Esophagus (tissue), 2 donors: ENCODE measurements at regions not wholly inside any gene's neighbourhood (a gene's known extent, or its start where the extent isn't known, plus 50 kb on each side); places are given as distances from the start of the nearest gene placed in this dataset.

Source experiments
- H3K27ac ChIP-seq, 2 donors: one replicate each; pipeline ENCODE4 v1.5.1; 2013; ENCODE audit warnings: low read depth in 2 of 2, mild to moderate bottlenecking in 2 of 2, inconsistent platforms in 1 of 2, low read length in 1 of 2, moderate library complexity in 1 of 2
- H3K27me3 ChIP-seq, 2 donors: one replicate each; pipeline ENCODE4 v1.6.1; 2013; ENCODE audit warnings: low read length in 2 of 2, control low read depth in 1 of 2, mild to moderate bottlenecking in 1 of 2; ENCODE audit not compliant: insufficient read depth in 2 of 2, control insufficient read depth in 1 of 2
- H3K36me3 ChIP-seq, 2 donors: one replicate each; pipeline ENCODE4 v1.6.1; 2013; ENCODE audit warnings: low read length in 1 of 2; ENCODE audit not compliant: control insufficient read depth in 2 of 2, insufficient read depth in 2 of 2
- H3K4me1 ChIP-seq, 2 donors: one replicate each; pipeline ENCODE4 v1.6.1; 2013; ENCODE audit warnings: low read length in 1 of 2; ENCODE audit not compliant: control insufficient read depth in 2 of 2, insufficient read depth in 2 of 2
- H3K4me3 ChIP-seq, 2 donors: one replicate each; pipeline ENCODE4 v1.5.1; 2013; ENCODE audit warnings: low read length in 2 of 2, mild to moderate bottlenecking in 2 of 2, low read depth in 1 of 2, moderate library complexity in 1 of 2
- H3K9me3 ChIP-seq, 2 donors: one replicate each; pipeline ENCODE4 v1.6.1; 2013; ENCODE audit warnings: mild to moderate bottlenecking in 2 of 2, low read depth in 1 of 2, low read length in 1 of 2, moderate library complexity in 1 of 2; ENCODE audit not compliant: control insufficient read depth in 2 of 2, insufficient read depth in 1 of 2
- WGBS, 2 donors: extraction: QIAGEN DNeasy Blood & Tissue Kit; methylation state at CpG; one replicate each; pipeline ENCODE4 v1.1.7; 2013; 5-methylcytosine and 5-hydroxymethylcytosine counted together
- donor health status: healthy with polysubstance abuse.
- donor health status: Bipolar disorder and iron deficiency.

- H3K27me3 ChIP-seq, result no peaks in the 10 kb centered on the region
- no peaks in the 10 kb centered on the region for H3K9me3 ChIP-seq
- H3K4me1 ChIP-seq, result no peaks in the 10 kb centered on the region
- 90 to 95% methylated on average over 2 of the region's 2 CpGs for WGBS, 2 donors
- no peaks in the 10 kb centered on the region for H3K36me3 ChIP-seq
- no peak overlapping the region for H3K4me3 ChIP-seq
- H3K27ac ChIP-seq, result no peak overlapping the region
Measured at GRCh38 chr6:90439586-90439985, 142.9 kb upstream of the BACH2 start.

GRCh38 chr6:90436403-90436802 lies 139.8 kb upstream of the BACH2 start:
- WGBS, 2 donors, result 55 to 59% methylated on average over 1 of the region's 1 CpG
- no peaks in the 10 kb centered on the region for H3K4me1 ChIP-seq
- no peak overlapping the region for H3K4me3 ChIP-seq
- no peak overlapping the region for H3K27ac ChIP-seq
- no peaks in the 10 kb centered on the region for H3K27me3 ChIP-seq
- no peaks in the 10 kb centered on the region for H3K36me3 ChIP-seq
- peaks cover 0 to 5% of the 10 kb centered on the region in 2 donors for H3K9me3 ChIP-seq

GRCh38 chr6:90435207-90435899 lies 138.7 kb upstream of the BACH2 start:
- Histone ChIP-seq H3K9me3 (peaks cover 0 to 5% of the 10 kb centered on the region in 2 donors), H3K4me1 (no peaks in the 10 kb centered on the region), H3K36me3 (no peaks in the 10 kb centered on the region), H3K27ac (no peak overlapping the region), H3K4me3 (no peak overlapping the region), H3K27me3 (no peaks in the 10 kb centered on the region)
- WGBS, 2 donors, result 36% methylated on average over 3 of the region's 3 CpGs

- 96 to 97% methylated on average over 1 of the region's 1 CpG for WGBS, 2 donors
- Histone ChIP-seq H3K9me3 (peaks cover 0 to 5% of the 10 kb centered on the region in 2 donors), H3K27me3 (no peaks in the 10 kb centered on the region), H3K4me1 (no peaks in the 10 kb centered on the region), H3K4me3 (no peak overlapping the region), H3K36me3 (no peaks in the 10 kb centered on the region), H3K27ac (no peak overlapping the region)
Measured at GRCh38 chr6:90434094-90434493, 137.5 kb upstream of the BACH2 start.

GRCh38 chr6:90432937-90433336 lies 136.3 kb upstream of the BACH2 start:
- H3K9me3 ChIP-seq, result peaks cover 0 to 5% of the 10 kb centered on the region in 2 donors
- H3K4me1 ChIP-seq, result no peaks in the 10 kb centered on the region
- H3K27ac ChIP-seq, result no peak overlapping the region
- no peaks in the 10 kb centered on the region for H3K36me3 ChIP-seq
- H3K27me3 ChIP-seq, result no peaks in the 10 kb centered on the region
- no peak overlapping the region for H3K4me3 ChIP-seq

GRCh38 chr6:90432041-90432775 lies 135.6 kb upstream of the BACH2 start:
- WGBS, 2 donors, result 91 to 94% methylated on average over 3 of the region's 3 CpGs

GRCh38 chr6:90431576-90431975 lies 134.9 kb upstream of the BACH2 start:
- H3K9me3 ChIP-seq, result peaks cover 0 to 5% of the 10 kb centered on the region in 2 donors
- no peak overlapping the region for H3K27ac ChIP-seq
- H3K27me3 ChIP-seq, result no peaks in the 10 kb centered on the region
- no peaks in the 10 kb centered on the region for H3K4me1 ChIP-seq
- H3K4me3 ChIP-seq, result no peak overlapping the region
- no peaks in the 10 kb centered on the region for H3K36me3 ChIP-seq

More at GRCh38 chr6:90432041-90432775, 135.6 kb upstream of the BACH2 start:
- H3K9me3 ChIP-seq, result peaks cover 0 to 5% of the 10 kb centered on the region in 2 donors
- H3K4me1 ChIP-seq, result no peaks in the 10 kb centered on the region
- no peaks in the 10 kb centered on the region for H3K27me3 ChIP-seq
- H3K27ac ChIP-seq, result no peak overlapping the region
- H3K36me3 ChIP-seq, result no peaks in the 10 kb centered on the region
- H3K4me3 ChIP-seq, result no peak overlapping the region

- no peaks in the 10 kb centered on the region for H3K4me1 ChIP-seq
- H3K27ac ChIP-seq, result no peak overlapping the region
- no peak overlapping the region for H3K4me3 ChIP-seq
- no peaks in the 10 kb centered on the region for H3K27me3 ChIP-seq
- no peaks in the 10 kb centered on the region for H3K36me3 ChIP-seq
- H3K9me3 ChIP-seq, result peaks cover 0 to 5% of the 10 kb centered on the region in 2 donors
Measured at GRCh38 chr6:90429713-90430112, 133.1 kb upstream of the BACH2 start.

GRCh38 chr6:90428514-90428913 lies 131.9 kb upstream of the BACH2 start:
- H3K4me3 ChIP-seq, result no peak overlapping the region
- no peaks in the 10 kb centered on the region for H3K36me3 ChIP-seq
- H3K4me1 ChIP-seq, result no peaks in the 10 kb centered on the region
- H3K9me3 ChIP-seq, result no peaks in the 10 kb centered on the region
- H3K27ac ChIP-seq, result no peak overlapping the region
- WGBS, 2 donors, result 45 to 75% methylated on average over 1 of the region's 1 CpG
- no peaks in the 10 kb centered on the region for H3K27me3 ChIP-seq

GRCh38 chr6:90425161-90425641 lies 128.6 kb upstream of the BACH2 start:
- no peaks in the 10 kb centered on the region for H3K27me3 ChIP-seq
- WGBS, 2 donors, result 67 to 75% methylated on average over 5 of the region's 5 CpGs
- H3K27ac ChIP-seq, result no peak overlapping the region
- no peak overlapping the region for H3K4me3 ChIP-seq
- no peaks in the 10 kb centered on the region for H3K9me3 ChIP-seq
- no peaks in the 10 kb centered on the region for H3K36me3 ChIP-seq
- H3K4me1 ChIP-seq, result no peaks in the 10 kb centered on the region
